ENCODE measurements at regions not wholly inside any gene's neighbourhood (a gene's known extent, or its start where the extent isn't known, plus 50 kb on each side); places are given as distances from the start of the nearest gene placed in this dataset.
"Not testable (repeated sequence)": the region's sequence is repeated elsewhere in the genome, so short reads cannot be mapped to it uniquely, and the experiment has no call there.

- no peak for DNase-seq (ENCODE audit: low read depth in 4 of 4, low spot score in 2 of 4)
These were observed 650.3 kb upstream of the SLC35B3 start for GRCh38 chr6:9085709-9086070.

GRCh38 chr6:9085054-9085708 is 649.8 kb upstream of the SLC35B3 start:
- no peak for DNase-seq (ENCODE audit: low read depth in 4 of 4, low spot score in 2 of 4)

- DNase-seq (ENCODE audit: low read depth in 4 of 4, low spot score in 2 of 4), result no peak
These were observed 647.8 kb upstream of the SLC35B3 start for GRCh38 chr6:9083108-9083507.

GRCh38 chr6:9066726-9067125 is 631.4 kb upstream of the SLC35B3 start:
- DNase-seq (ENCODE audit: low read depth in 4 of 4, low spot score in 2 of 4), result no peak

- no peak for DNase-seq (ENCODE audit: low read depth in 4 of 4, low spot score in 2 of 4)
These were observed 628.8 kb upstream of the SLC35B3 start for GRCh38 chr6:9064156-9064555.

GRCh38 chr6:9062596-9062995 is 627.3 kb upstream of the SLC35B3 start:
- DNase-seq (ENCODE audit: low read depth in 4 of 4, low spot score in 2 of 4), result no peak

- DNase-seq (ENCODE audit: low read depth in 4 of 4, low spot score in 2 of 4), result no peak
These were observed 622.6 kb upstream of the SLC35B3 start for GRCh38 chr6:9057937-9058336.

GRCh38 chr6:9056556-9056955 is 621.2 kb upstream of the SLC35B3 start:
- DNase-seq (ENCODE audit: low read depth in 4 of 4, low spot score in 2 of 4), result no peak

GRCh38 chr6:9044426-9044825 is 609.1 kb upstream of the SLC35B3 start:
- no peak for DNase-seq (ENCODE audit: low read depth in 4 of 4, low spot score in 2 of 4)

- no peak for DNase-seq (ENCODE audit: low read depth in 4 of 4, low spot score in 2 of 4)
These were observed 605.4 kb upstream of the SLC35B3 start for GRCh38 chr6:9040718-9041117.

GRCh38 chr6:9039258-9039657 is 603.9 kb upstream of the SLC35B3 start:
- DNase-seq (ENCODE audit: low read depth in 4 of 4, low spot score in 2 of 4), result no peak

- DNase-seq (ENCODE audit: low read depth in 4 of 4, low spot score in 2 of 4), result no peak
These were observed 592.7 kb upstream of the SLC35B3 start for GRCh38 chr6:9028086-9028485.

- no peak for DNase-seq (ENCODE audit: low read depth in 4 of 4, low spot score in 2 of 4)
These were observed 590.5 kb upstream of the SLC35B3 start for GRCh38 chr6:9025796-9026394.

- no peak for DNase-seq (ENCODE audit: low read depth in 4 of 4, low spot score in 2 of 4)
These were observed 589.9 kb upstream of the SLC35B3 start for GRCh38 chr6:9025228-9025627.

- DNase-seq (ENCODE audit: low read depth in 4 of 4, low spot score in 2 of 4), result not testable (repeated sequence)
These were observed 588.9 kb upstream of the SLC35B3 start for GRCh38 chr6:9024246-9024645.

GRCh38 chr6:9020001-9020400 is 584.7 kb upstream of the SLC35B3 start:
- DNase-seq (ENCODE audit: low read depth in 4 of 4, low spot score in 2 of 4), result no peak

- no peak for DNase-seq (ENCODE audit: low read depth in 4 of 4, low spot score in 2 of 4)
These were observed 574.6 kb upstream of the SLC35B3 start for GRCh38 chr6:9009931-9010330.

- DNase-seq (ENCODE audit: low read depth in 4 of 4, low spot score in 2 of 4), result no peak
These were observed 571.7 kb upstream of the SLC35B3 start for GRCh38 chr6:9007027-9007426.

GRCh38 chr6:9002833-9003232 is 567.5 kb upstream of the SLC35B3 start:
- DNase-seq (ENCODE audit: low read depth in 4 of 4, low spot score in 2 of 4), result no peak

GRCh38 chr6:8995156-8995555 is 559.8 kb upstream of the SLC35B3 start:
- DNase-seq (ENCODE audit: low read depth in 4 of 4, low spot score in 2 of 4), result no peak

- DNase-seq (ENCODE audit: low read depth in 4 of 4, low spot score in 2 of 4), result no peak
These were observed 557.8 kb upstream of the SLC35B3 start for GRCh38 chr6:8993111-8993510.

- DNase-seq (ENCODE audit: low read depth in 4 of 4, low spot score in 2 of 4), result no peak
These were observed 556.5 kb upstream of the SLC35B3 start for GRCh38 chr6:8991844-8992243.

- no peak for DNase-seq (ENCODE audit: low read depth in 4 of 4, low spot score in 2 of 4)
These were observed 554.7 kb upstream of the SLC35B3 start for GRCh38 chr6:8990075-8990474.
